BJ (cell line): ENCODE measurements at regions not wholly inside any gene's neighbourhood (a gene's known extent, or its start where the extent isn't known, plus 50 kb on each side); places are given as distances from the start of the nearest gene placed in this dataset.

ENCODE experiments used
- CTCF ChIA-PET: fragments of 350-600 bp; formaldehyde crosslinking; extraction: SDS; loops from one replicate; lab custom pipeline; 2021; ENCODE audit warnings: antibody characterized with exemption, inconsistent platforms; lab: Yijun Ruan, JAX
- POLR2A ChIA-PET: fragments of 300-600 bp; sonication (Branson Sonifier 250); formaldehyde crosslinking; extraction: SDS; loops from one replicate; lab custom pipeline; 2021; ENCODE audit warnings: antibody characterized with exemption; lab: Charles Lee
- DNase-seq: peaks from one replicate; pipeline ENCODE4 v3.0.0-alpha.2; 2011; ENCODE audit warnings: low read depth
- H3K27me3 ChIP-seq: 2 replicates; pipeline ENCODE4 v1.6.0; 2011; ENCODE audit warnings: low read length; ENCODE audit not compliant: control insufficient read depth, insufficient read depth
- H3K36me3 ChIP-seq: 2 replicates; pipeline ENCODE4 v1.5.1; 2011; ENCODE audit warnings: low read length; ENCODE audit not compliant: control insufficient read depth, insufficient read depth
- H3K4me3 ChIP-seq: 2 replicates; pipeline ENCODE4 v1.5.1; 2011; ENCODE audit warnings: low read depth, mild to moderate bottlenecking, control low read depth, low read length
- TF ChIP-seq, protein P1 (sequence below): IDR thresholded peaks from 2 replicates; pipeline ENCODE4 v1.5.1; 2011; ENCODE audit warnings: low read depth, mild to moderate bottlenecking, control low read depth, inconsistent platforms, low read length, moderate library complexity; ENCODE audit not compliant: insufficient read depth

- DNase-seq, result no peak
- TF ChIP-seq, protein P1, sequence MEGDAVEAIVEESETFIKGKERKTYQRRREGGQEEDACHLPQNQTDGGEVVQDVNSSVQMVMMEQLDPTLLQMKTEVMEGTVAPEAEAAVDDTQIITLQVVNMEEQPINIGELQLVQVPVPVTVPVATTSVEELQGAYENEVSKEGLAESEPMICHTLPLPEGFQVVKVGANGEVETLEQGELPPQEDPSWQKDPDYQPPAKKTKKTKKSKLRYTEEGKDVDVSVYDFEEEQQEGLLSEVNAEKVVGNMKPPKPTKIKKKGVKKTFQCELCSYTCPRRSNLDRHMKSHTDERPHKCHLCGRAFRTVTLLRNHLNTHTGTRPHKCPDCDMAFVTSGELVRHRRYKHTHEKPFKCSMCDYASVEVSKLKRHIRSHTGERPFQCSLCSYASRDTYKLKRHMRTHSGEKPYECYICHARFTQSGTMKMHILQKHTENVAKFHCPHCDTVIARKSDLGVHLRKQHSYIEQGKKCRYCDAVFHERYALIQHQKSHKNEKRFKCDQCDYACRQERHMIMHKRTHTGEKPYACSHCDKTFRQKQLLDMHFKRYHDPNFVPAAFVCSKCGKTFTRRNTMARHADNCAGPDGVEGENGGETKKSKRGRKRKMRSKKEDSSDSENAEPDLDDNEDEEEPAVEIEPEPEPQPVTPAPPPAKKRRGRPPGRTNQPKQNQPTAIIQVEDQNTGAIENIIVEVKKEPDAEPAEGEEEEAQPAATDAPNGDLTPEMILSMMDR, result peak; percentile 73
- Histone ChIP-seq H3K4me3 (no peak overlapping the region), H3K27me3 (no peaks in the 10 kb centered on the region), H3K36me3 (no peaks in the 10 kb centered on the region)
- ChIA-PET CTCF (interaction anchor here (0.6 to 8.5 kb wide), 33 partner anchors 9 to 685 kb away, joined by 3 to 50 read pairs (median 5); partner anchors contain the start of gene SPRED1), POLR2A (no interaction called here)
Observed at GRCh38 chr15:38002883-38003477, 68.5 kb downstream of the TMCO5A start.

- Histone ChIP-seq H3K4me3 (no peak overlapping the region), H3K36me3 (no peaks in the 10 kb centered on the region), H3K27me3 (no peaks in the 10 kb centered on the region)
- POLR2A ChIA-PET, result no interaction called here
- TF ChIP-seq, protein P1, result no peak
- CTCF ChIA-PET, result interaction anchor here (0.6 to 8.5 kb wide), 10 partner anchors 8 to 684 kb away, joined by 3 to 50 read pairs (median 10); partner anchors contain the start of gene SPRED1
- no peak for DNase-seq
Observed at GRCh38 chr15:38004218-38004861, 69.9 kb downstream of the TMCO5A start.

DNA sequence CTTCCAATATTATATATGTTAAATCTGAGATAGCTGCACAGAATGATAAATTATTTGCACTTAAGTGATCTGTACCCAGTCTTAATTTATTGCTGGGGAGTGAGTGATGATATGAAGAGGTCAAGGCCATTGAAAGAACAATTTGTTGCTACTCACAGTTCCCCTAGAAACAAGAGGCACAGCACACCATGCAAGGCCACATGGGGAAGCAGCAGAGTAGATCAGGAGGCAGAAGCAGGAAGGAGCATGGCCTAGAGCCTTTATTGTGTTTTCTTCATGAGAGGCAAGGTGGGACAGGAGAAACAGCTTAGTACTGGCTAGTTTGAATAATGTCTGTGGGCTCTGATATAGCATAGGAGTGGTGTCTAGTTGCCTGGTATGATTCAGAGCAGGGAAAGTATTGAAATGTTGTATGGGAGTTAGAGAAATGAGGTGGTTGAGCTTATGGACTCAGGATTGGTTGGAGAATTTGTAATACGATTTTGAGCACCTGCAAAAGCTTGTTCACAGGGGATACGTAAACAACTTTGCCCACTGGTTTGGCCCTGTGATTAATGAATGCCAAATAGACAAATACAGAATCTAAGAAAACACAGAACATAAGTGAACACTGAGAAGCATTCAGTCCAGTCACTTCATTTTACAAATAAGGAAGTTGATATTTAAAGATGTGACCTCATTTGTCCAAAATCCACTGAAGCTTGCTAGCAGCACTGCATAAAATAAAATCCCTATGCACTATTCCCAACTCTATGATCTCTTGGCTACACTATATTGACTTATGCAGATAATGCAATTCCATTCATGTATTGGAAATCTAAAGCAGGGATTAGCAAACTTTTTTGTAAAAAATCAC, 71.7 kb downstream of the TMCO5A start:
- H3K4me3 ChIP-seq, result no peak overlapping the region
- H3K27me3 ChIP-seq, result no peaks in the 10 kb centered on the region
- TF ChIP-seq, protein P1, result no peak
- no peaks in the 10 kb centered on the region for H3K36me3 ChIP-seq
- POLR2A ChIA-PET, result no interaction called here
- no peak for DNase-seq
- CTCF ChIA-PET, result interaction anchor here (1.0 to 8.5 kb wide), 5 partner anchors 10 to 407 kb away, joined by 3 to 50 read pairs (median 6); no protein-coding TSS in a partner anchor

DNA sequence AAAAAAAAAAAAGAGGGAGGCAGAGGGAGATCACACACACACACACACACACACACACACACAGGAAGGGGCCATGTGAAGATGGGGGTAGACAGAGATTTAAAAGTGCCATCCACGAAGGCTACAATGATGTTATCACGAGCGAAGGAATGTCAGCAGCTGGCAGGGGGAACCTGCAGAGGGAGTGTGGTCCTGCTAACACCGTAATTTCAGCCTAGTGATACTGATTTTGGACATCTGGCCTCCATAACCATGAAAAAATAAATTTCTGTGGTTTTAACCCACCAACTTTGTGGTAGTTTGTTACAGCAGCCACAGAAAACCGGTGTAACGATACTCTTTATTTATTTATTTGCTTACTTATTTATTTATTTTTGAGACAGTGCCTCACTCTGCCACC, 76.0 kb downstream of the TMCO5A start:
- no peaks in the 10 kb centered on the region for H3K27me3 ChIP-seq
- ChIA-PET CTCF (interaction anchor here (0.7 to 2.5 kb wide), 3 partner anchors 14 to 380 kb away, joined by 3 to 7 read pairs (median 3); no protein-coding TSS in a partner anchor), POLR2A (no interaction called here)
- TF ChIP-seq, protein P1, result peak; percentile 44
- no peak overlapping the region for H3K4me3 ChIP-seq
- H3K36me3 ChIP-seq, result no peaks in the 10 kb centered on the region
- DNase-seq, result peak; percentile 34
